ENCODE measurements at regions not wholly inside any gene's neighbourhood (a gene's known extent, or its start where the extent isn't known, plus 50 kb on each side); places are given as distances from the start of the nearest gene placed in this dataset.

GRCh38 chr13:21996049-21996448 is 325.2 kb downstream of the FGF9 start:
- dilution Hi-C loops (cut with MboI; ENCODE audit: extremely low pct_ligation_motif_present, low sequenced_read_pairs): no loop called here
- Histone ChIP-seq H2AFZ (ENCODE audit: control insufficient read depth, low read length) (no peak overlapping the region), H3K9ac (ENCODE audit: control insufficient read depth, extremely low read depth, insufficient read depth, low read length) (no peak overlapping the region), H3K27me3 (ENCODE audit: control insufficient read depth, extremely low read depth, insufficient read depth, low read length) (no peaks in the 10 kb centered on the region), H3K27ac (ENCODE audit: control insufficient read depth, insufficient read depth, low read length) (no peak overlapping the region), H3K36me3 (ENCODE audit: control insufficient read depth in 2 of 2, extremely low read depth in 1 of 2, insufficient read depth in 2 of 2, low read length in 2 of 2) (no peaks in the 10 kb centered on the region), H3K9me1 (ENCODE audit: control insufficient read depth, extremely low read depth, insufficient read depth, low read length) (no peaks in the 10 kb centered on the region), H3K4me1 (ENCODE audit: control insufficient read depth, extremely low read depth, insufficient read depth, low read length) (no peaks in the 10 kb centered on the region), H3K79me2 (ENCODE audit: control insufficient read depth, insufficient read depth, low read length) (no peaks in the 10 kb centered on the region), H3K9me3 (ENCODE audit: control insufficient read depth, low read depth, low read length) (no peaks in the 10 kb centered on the region), H3K4me3 (ENCODE audit: control insufficient read depth in 2 of 3, extremely low read depth in 1 of 3, insufficient read depth in 2 of 3, low read depth in 1 of 3, low read length in 3 of 3) (no peak overlapping the region), H3K4me2 (ENCODE audit: control insufficient read depth, extremely low read depth, insufficient read depth, low read depth, low read length) (no peak overlapping the region), H4K20me1 (ENCODE audit: control insufficient read depth, extremely low read depth, insufficient read depth, low read length) (no peaks in the 10 kb centered on the region)
- no peak for DNase-seq (ENCODE audit: low read depth, low spot score)
- TF ChIP-seq, protein P1, sequence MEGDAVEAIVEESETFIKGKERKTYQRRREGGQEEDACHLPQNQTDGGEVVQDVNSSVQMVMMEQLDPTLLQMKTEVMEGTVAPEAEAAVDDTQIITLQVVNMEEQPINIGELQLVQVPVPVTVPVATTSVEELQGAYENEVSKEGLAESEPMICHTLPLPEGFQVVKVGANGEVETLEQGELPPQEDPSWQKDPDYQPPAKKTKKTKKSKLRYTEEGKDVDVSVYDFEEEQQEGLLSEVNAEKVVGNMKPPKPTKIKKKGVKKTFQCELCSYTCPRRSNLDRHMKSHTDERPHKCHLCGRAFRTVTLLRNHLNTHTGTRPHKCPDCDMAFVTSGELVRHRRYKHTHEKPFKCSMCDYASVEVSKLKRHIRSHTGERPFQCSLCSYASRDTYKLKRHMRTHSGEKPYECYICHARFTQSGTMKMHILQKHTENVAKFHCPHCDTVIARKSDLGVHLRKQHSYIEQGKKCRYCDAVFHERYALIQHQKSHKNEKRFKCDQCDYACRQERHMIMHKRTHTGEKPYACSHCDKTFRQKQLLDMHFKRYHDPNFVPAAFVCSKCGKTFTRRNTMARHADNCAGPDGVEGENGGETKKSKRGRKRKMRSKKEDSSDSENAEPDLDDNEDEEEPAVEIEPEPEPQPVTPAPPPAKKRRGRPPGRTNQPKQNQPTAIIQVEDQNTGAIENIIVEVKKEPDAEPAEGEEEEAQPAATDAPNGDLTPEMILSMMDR (optimal IDR thresholded peaks at IDR 0.05 in 1 of 3, IDR thresholded peaks at IDR 0.05 in 1 of 3, conservative IDR thresholded peaks at IDR 0.05 in 1 of 3; ENCODE audit: extremely low read depth in 1 of 3, insufficient read depth in 2 of 3, low read length in 3 of 3): no peak
- TF ChIP-seq EZH2 (IDR thresholded peaks at IDR 0.05; ENCODE audit: low read length): no peak
- no peak for FAIRE-seq

DNA sequence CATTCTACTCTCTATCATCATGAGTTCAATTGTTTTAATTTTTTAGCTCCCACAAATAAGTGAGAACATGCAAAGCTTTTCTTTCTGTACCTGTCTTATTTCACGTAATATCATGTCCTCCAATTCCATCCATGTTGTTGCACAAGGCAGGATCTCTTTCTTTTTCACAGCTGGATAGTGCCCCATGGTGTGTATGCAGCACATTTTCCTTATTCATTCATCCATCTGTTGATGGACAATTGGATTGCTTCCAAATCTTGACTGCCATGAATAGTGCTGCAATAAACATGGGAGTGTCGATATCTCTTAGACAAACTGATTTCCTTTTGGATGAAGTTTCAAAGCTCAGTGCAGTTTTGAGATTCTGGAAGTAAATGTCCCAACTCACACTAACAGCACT is 326.9 kb downstream of the FGF9 start:
- H3K36me3 ChIP-seq (ENCODE audit: control insufficient read depth in 2 of 2, extremely low read depth in 1 of 2, insufficient read depth in 2 of 2, low read length in 2 of 2): no peaks in the 10 kb centered on the region
- H3K4me1 ChIP-seq (ENCODE audit: control insufficient read depth, extremely low read depth, insufficient read depth, low read length): no peaks in the 10 kb centered on the region
- no peak for FAIRE-seq
- no peak overlapping the region for H2AFZ ChIP-seq (ENCODE audit: control insufficient read depth, low read length)
- no peak overlapping the region for H3K9ac ChIP-seq (ENCODE audit: control insufficient read depth, extremely low read depth, insufficient read depth, low read length)
- H3K4me3 ChIP-seq (ENCODE audit: control insufficient read depth in 2 of 3, extremely low read depth in 1 of 3, insufficient read depth in 2 of 3, low read depth in 1 of 3, low read length in 3 of 3): no peak overlapping the region
- H3K79me2 ChIP-seq (ENCODE audit: control insufficient read depth, insufficient read depth, low read length): no peaks in the 10 kb centered on the region
- no peaks in the 10 kb centered on the region for H3K9me3 ChIP-seq (ENCODE audit: control insufficient read depth, low read depth, low read length)
- TF ChIP-seq, protein P1 (optimal IDR thresholded peaks at IDR 0.05 in 1 of 3, IDR thresholded peaks at IDR 0.05 in 1 of 3, conservative IDR thresholded peaks at IDR 0.05 in 1 of 3; ENCODE audit: extremely low read depth in 1 of 3, insufficient read depth in 2 of 3, low read length in 3 of 3): no peak
- no peak for TF ChIP-seq EZH2 (IDR thresholded peaks at IDR 0.05; ENCODE audit: low read length)
- H4K20me1 ChIP-seq (ENCODE audit: control insufficient read depth, extremely low read depth, insufficient read depth, low read length): no peaks in the 10 kb centered on the region
- H3K27ac ChIP-seq (ENCODE audit: control insufficient read depth, insufficient read depth, low read length): no peak overlapping the region
- DNase-seq (ENCODE audit: low read depth, low spot score): no peak
- H3K4me2 ChIP-seq (ENCODE audit: control insufficient read depth, extremely low read depth, insufficient read depth, low read depth, low read length): no peak overlapping the region
- H3K27me3 ChIP-seq (ENCODE audit: control insufficient read depth, extremely low read depth, insufficient read depth, low read length): no peaks in the 10 kb centered on the region
- H3K9me1 ChIP-seq (ENCODE audit: control insufficient read depth, extremely low read depth, insufficient read depth, low read length): no peaks in the 10 kb centered on the region
- dilution Hi-C loops (cut with MboI; ENCODE audit: extremely low pct_ligation_motif_present, low sequenced_read_pairs): no loop called here

All from keratinocyte (primary cell).